Spleen (tissue), 7 donors: ENCODE measurements at regions not wholly inside any gene's neighbourhood (a gene's known extent, or its start where the extent isn't known, plus 50 kb on each side); places are given as distances from the start of the nearest gene placed in this dataset.

ENCODE experiments used
- CTCF ChIP-seq, 11 experiments: fragments of 200-600 bp in 7 of 11; fragments of 450-650 bp in 4 of 11; sonication (generic) in 4 of 11; IDR thresholded peaks in 8 of 11; conservative IDR thresholded peaks in 3 of 11; 1 replicate in 7 of 11; 2 replicates in 4 of 11; pipeline versions ENCODE4 v1.4.0 to v1.8.0; 2016 to 2021; ENCODE audit warnings: antibody characterized with exemption in 11 of 11, inconsistent platforms in 4 of 11, mild to moderate bottlenecking in 1 of 11
- POLR2A ChIP-seq, 3 donors: fragments of 450-650 bp; IDR thresholded peaks; one replicate each; pipeline ENCODE4 v1.5.1; 2017; ENCODE audit warnings: antibody characterized with exemption in 3 of 3, mild to moderate bottlenecking in 1 of 3
- donor health status: DM: no; HTN: no; CAD: no; lungs with moderate emphysema.
- donor health status: DM: no; HTN: no; CAD: no.
- donor health status: DM: no; HTN: no; CAD: no.

GRCh38 chr17:77718669-77718961, 239.9 kb upstream of the TNRC6C start:
- TF ChIP-seq CTCF (IDR thresholded peaks at IDR 0.05 in 8 of 11, conservative IDR thresholded peaks at IDR 0.05 in 3 of 11) (peak in 1 of 11 experiments; percentile 19), POLR2A (IDR thresholded peaks at IDR 0.05) (no peak)
